ENCODE measurements at regions not wholly inside any gene's neighbourhood (a gene's known extent, or its start where the extent isn't known, plus 50 kb on each side); places are given as distances from the start of the nearest gene placed in this dataset.

DNA sequence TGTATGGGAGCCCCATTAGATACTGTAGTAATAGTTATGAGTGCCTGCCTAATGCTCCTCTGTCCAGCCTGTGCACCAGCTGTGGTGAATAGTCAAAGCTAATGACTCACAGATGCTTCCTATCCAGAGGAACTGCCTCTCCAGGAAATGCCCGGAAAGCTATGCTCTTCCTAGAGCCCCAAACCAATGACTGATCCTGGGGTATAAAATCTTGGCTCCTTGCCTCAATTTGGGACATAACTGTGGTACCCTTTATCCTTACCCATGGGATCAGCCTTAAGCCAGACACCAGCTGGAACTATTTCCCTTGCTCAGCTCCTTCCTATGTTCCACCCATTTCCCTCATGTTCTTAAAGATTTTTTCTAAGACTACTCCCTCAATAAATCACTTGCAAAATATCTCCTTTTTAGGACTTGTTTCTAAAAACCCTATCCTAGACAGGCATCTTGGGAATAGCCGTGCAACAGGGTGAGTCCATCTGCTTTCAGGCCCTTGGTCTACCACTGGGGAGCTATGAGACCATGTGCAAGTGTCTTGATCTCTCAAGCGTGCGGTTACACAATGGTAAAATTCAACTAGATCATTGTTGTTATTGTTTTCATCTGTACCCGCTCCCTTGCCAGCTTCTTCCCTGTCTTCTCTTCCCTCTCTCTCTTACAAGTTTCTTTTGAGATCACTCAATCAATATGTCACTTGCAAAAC lies 283.7 kb downstream of the BTBD3 start:
- H3K36me3 ChIP-seq: no peaks in the 10 kb centered on the region
- H3K9me3 ChIP-seq: no peaks in the 10 kb centered on the region
- H3K4me3 ChIP-seq: no peak overlapping the region
- no peak overlapping the region for H3K27ac ChIP-seq
- intact Hi-C loops (cut with DNase I; ENCODE audit: low total_unique reads): no loop called here
- TF ChIP-seq POLR2A (IDR thresholded peaks at IDR 0.05) (no peak), POLR2AphosphoS5 (IDR thresholded peaks at IDR 0.05) (no peak)
- TF ChIP-seq, protein P1, sequence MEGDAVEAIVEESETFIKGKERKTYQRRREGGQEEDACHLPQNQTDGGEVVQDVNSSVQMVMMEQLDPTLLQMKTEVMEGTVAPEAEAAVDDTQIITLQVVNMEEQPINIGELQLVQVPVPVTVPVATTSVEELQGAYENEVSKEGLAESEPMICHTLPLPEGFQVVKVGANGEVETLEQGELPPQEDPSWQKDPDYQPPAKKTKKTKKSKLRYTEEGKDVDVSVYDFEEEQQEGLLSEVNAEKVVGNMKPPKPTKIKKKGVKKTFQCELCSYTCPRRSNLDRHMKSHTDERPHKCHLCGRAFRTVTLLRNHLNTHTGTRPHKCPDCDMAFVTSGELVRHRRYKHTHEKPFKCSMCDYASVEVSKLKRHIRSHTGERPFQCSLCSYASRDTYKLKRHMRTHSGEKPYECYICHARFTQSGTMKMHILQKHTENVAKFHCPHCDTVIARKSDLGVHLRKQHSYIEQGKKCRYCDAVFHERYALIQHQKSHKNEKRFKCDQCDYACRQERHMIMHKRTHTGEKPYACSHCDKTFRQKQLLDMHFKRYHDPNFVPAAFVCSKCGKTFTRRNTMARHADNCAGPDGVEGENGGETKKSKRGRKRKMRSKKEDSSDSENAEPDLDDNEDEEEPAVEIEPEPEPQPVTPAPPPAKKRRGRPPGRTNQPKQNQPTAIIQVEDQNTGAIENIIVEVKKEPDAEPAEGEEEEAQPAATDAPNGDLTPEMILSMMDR (IDR thresholded peaks at IDR 0.05): no peak
- H3K27me3 ChIP-seq: no peaks in the 10 kb centered on the region
- DNase-seq (ENCODE audit: low spot score in 2 of 2): no peak
- H3K4me1 ChIP-seq: no peaks in the 10 kb centered on the region

DNA sequence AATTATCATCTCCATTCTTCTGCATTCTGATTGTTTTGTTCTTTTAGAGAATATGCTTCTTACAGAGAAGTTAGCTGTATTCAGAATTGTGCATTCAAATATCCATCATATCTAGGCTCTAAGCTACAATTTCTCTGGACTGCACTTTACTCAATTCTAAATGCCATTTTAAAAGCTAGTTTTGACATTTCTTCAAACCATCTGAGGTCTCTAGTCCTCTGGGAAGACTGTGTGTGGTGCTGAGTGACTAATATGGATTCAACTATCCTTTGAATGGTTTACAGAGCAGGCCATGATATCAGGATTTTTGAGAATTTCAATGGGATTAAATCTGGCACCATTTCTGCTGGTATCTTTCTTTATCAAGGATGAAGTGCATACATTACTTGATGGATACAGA lies 285.7 kb downstream of the BTBD3 start:
- DNase-seq (ENCODE audit: low spot score in 2 of 2): no peak
- intact Hi-C loops (cut with DNase I; ENCODE audit: low total_unique reads): no loop called here
- TF ChIP-seq POLR2AphosphoS5 (IDR thresholded peaks at IDR 0.05): no peak
- TF ChIP-seq POLR2A (IDR thresholded peaks at IDR 0.05): no peak
- TF ChIP-seq, protein P1 (IDR thresholded peaks at IDR 0.05): no peak

DNA sequence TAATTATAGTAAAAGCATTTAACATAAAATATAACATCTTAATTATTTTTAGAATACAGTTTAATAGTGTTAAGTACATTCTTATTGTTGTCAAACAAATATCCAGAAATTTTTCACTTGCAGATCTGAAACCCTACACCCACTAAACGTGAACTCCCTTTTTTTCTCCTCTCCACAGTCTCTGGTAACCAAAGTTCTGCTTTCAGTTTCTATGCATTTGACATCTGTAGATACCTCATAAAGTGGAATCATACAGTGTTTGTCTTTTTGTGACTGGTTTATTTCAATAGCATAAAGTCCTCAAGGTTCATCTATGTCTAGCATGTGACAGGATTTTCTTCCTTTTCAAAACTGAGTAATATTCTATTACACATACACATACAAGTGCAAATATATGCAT lies 286.3 kb downstream of the BTBD3 start:
- no peaks in the 10 kb centered on the region for H3K27me3 ChIP-seq
- TF ChIP-seq, protein P1 (IDR thresholded peaks at IDR 0.05): no peak
- no peak overlapping the region for H3K4me3 ChIP-seq
- no peak for DNase-seq (ENCODE audit: low spot score in 2 of 2)
- H3K36me3 ChIP-seq: no peaks in the 10 kb centered on the region
- no peaks in the 10 kb centered on the region for H3K9me3 ChIP-seq
- no peaks in the 10 kb centered on the region for H3K4me1 ChIP-seq
- intact Hi-C loops (cut with DNase I; ENCODE audit: low total_unique reads): no loop called here
- H3K27ac ChIP-seq: no peak overlapping the region

More for the DNA sequence above, 285.7 kb downstream of the BTBD3 start:
- Histone ChIP-seq H3K27me3 (no peaks in the 10 kb centered on the region), H3K36me3 (no peaks in the 10 kb centered on the region), H3K27ac (no peak overlapping the region), H3K4me3 (no peak overlapping the region), H3K9me3 (no peaks in the 10 kb centered on the region), H3K4me1 (no peaks in the 10 kb centered on the region)

DNA sequence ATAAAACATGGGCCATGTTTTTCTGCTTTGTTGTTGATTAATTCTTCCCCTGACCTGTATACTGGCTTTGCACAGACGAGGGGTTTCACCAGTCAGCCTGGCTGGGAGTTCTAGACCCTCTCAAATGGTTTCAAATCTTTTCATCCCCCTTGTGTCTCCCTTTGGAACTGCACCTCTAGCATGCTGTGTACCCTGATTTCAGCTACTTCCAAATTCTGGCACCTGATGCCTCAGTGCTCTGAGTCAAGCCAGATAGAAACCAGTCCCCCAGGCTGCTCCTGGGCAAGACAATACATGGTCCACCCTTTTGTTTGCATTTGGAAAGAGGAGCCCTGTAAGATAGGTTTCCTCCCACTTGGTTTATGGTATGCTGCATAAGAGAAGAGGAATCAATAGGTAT lies 290.2 kb downstream of the BTBD3 start:
- Histone ChIP-seq H3K36me3 (no peaks in the 10 kb centered on the region), H3K27me3 (no peaks in the 10 kb centered on the region), H3K9me3 (no peaks in the 10 kb centered on the region), H3K4me3 (no peak overlapping the region), H3K4me1 (no peaks in the 10 kb centered on the region), H3K27ac (no peak overlapping the region)
- TF ChIP-seq POLR2AphosphoS5 (IDR thresholded peaks at IDR 0.05): no peak
- TF ChIP-seq, protein P1 (IDR thresholded peaks at IDR 0.05): no peak
- TF ChIP-seq POLR2A (IDR thresholded peaks at IDR 0.05): no peak
- no peak for DNase-seq (ENCODE audit: low spot score in 2 of 2)
- intact Hi-C loops (cut with DNase I; ENCODE audit: low total_unique reads): no loop called here

DNA sequence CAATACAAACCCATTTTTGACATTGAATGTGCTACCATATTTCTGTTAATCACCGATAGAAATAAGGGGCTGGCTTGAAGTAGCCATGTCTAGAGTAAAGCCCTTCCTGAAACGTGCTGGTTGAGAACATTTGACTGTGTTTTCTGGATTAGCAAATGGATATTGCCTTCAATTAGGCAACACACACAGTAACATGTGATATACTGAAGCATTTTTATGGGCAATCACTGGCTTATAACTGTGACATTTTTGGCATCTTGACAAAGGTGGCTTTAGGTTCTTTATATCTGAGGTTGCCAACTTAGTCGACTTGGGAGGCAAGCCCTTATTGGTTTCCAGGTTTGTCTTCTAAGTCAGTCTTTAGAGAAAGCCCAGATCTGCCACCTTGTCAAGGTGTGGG lies 292.9 kb downstream of the BTBD3 start:
- no peak overlapping the region for H3K4me3 ChIP-seq
- no peak for TF ChIP-seq POLR2A (IDR thresholded peaks at IDR 0.05)
- no peak for TF ChIP-seq POLR2AphosphoS5 (IDR thresholded peaks at IDR 0.05)
- TF ChIP-seq, protein P1 (IDR thresholded peaks at IDR 0.05): no peak
- H3K27ac ChIP-seq: no peak overlapping the region
- H3K9me3 ChIP-seq: no peaks in the 10 kb centered on the region
- H3K4me1 ChIP-seq: no peaks in the 10 kb centered on the region
- no peaks in the 10 kb centered on the region for H3K36me3 ChIP-seq
- no peak for DNase-seq (ENCODE audit: low spot score in 2 of 2)
- no peaks in the 10 kb centered on the region for H3K27me3 ChIP-seq
- intact Hi-C loops (cut with DNase I; ENCODE audit: low total_unique reads): no loop called here
